ENCODE measurements at regions not wholly inside any gene's neighbourhood (a gene's known extent, or its start where the extent isn't known, plus 50 kb on each side); places are given as distances from the start of the nearest gene placed in this dataset.

- DNase-seq, result no peak
Observed at GRCh38 chr15:60095711-60096110, 91.6 kb downstream of the FOXB1 start.

- DNase-seq, result no peak
Observed at GRCh38 chr15:60096157-60096556, 92.0 kb downstream of the FOXB1 start.

DNA sequence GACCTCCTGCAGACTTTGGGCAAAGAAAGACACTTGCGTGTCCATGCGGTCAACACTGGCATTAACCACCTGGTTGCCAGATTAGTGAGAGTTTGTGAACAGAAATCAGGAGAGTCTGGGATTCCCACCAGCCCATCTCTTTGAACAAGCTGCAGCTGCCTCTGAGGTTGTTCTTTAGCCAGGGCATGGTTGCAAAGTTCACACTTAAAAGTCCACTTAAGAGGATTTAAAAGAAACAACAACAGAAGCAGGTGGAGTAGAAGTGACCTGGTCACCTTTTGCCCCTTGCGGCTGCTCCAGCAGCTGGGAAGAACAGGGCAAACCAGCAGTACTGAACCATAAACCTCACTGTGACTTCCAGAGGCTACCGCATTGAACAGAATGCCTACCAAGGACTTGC is 97.3 kb downstream of the FOXB1 start:
- no peak for DNase-seq

GRCh38 chr15:60102748-60103147 is 98.6 kb downstream of the FOXB1 start:
- DNase-seq, result no peak

DNA sequence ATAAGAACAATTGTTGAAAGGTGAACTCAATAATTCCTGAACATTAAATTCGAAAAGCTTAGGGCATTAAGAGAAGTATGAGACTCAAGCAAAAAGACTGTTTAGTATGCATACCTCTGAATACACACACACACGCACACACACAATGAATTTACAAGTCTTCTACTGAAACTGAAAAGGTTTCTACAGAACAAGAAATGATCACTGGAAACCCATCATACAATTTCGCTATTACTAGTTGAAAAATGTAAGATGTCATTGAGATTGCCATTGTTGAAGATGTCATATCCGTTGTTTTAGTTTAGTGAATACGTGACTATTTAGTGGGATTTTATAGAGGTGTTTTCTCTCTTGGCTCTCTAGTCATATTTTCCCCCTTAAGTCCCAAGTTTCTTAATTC is 106.8 kb downstream of the FOXB1 start:
- DNase-seq, result no peak

DNA sequence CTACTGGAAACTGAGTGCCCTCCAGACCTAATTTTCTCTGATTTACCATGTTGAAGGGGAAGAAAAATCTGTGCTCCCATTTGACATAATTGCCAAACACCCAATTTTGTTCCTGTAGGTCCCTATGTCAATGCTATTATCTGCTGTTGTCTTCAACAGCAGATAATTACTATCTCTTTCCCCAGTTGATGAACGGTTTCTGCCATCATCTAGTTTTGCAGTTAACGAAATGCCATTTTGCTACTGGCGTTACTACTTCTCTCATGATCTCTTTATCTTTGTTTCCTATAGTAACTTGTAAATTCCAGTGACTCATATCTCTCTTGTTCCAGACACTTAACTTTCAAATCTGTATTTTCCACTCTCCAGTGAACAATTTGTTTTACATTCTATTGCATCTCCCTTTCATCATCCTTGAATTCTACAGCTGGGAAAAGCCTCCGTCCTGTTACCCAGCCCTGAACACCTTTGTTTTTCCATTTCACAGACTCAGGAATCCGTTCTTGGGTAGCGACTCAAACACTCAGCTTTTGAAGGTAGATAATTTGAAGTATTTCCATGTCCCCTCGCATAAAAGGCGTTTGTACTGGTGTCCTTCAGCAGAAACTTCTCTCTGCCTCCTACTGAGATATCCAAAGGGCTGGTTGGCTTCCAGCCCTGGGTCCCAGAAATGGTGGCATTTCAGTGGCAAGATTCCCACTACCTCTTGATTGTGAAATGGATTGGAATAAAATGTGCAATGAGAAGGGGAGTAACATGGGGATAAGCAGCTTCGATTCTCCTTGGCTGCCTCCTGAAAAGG is 111.7 kb downstream of the FOXB1 start:
- DNase-seq, result no peak

GRCh38 chr15:60116456-60117089 is 112.5 kb downstream of the FOXB1 start:
- no peak for DNase-seq

GRCh38 chr15:60118146-60118545 is 114.0 kb downstream of the FOXB1 start:
- no peak for DNase-seq

GRCh38 chr15:60118626-60119025 is 114.5 kb downstream of the FOXB1 start:
- DNase-seq, result no peak

DNA sequence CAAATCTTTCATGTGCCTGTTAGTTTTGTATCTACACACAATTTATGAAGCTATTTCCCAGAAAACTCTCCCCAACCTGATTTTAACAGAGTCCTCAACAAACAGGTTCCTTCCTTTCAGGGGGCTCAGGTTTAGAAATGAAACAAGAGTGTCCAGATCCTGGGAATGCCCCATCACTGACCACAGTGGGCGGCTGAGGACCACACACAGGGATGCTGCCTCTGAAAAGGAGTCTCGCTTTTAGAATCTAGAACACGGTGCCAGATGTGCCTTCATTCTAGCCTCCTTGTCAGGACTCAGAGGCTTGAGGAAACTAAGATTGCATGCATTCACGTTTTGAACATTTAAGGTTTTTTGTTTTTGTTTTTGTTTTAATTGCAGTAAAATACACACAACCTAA is 115.0 kb downstream of the FOXB1 start:
- no peak for DNase-seq

- DNase-seq, result no peak
Observed at GRCh38 chr15:60120100-60120499, 116.0 kb downstream of the FOXB1 start.

GRCh38 chr15:60121845-60122244 is 117.7 kb downstream of the FOXB1 start:
- DNase-seq, result no peak

DNA sequence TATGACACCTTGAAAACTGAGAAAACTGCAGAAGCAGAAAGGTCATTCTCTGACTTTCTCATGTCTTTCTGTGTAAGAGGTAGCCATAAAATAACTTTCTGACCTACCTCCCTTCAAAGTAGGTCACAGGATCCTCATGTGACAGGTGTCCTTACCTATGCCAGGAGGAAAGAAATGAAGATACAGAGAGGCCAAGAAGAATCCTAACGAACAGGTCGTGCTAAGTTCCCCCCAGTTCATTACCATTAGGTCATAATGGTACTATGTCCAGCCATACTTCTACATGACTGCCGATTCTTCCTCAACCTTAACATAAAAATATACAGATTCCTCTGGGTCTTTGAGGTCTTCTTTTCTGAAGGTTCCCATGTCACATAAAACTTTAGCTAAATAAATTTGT is 118.6 kb downstream of the FOXB1 start:
- no peak for DNase-seq

GRCh38 chr15:60124460-60125070 is 120.5 kb downstream of the FOXB1 start:
- no peak for DNase-seq

DNA sequence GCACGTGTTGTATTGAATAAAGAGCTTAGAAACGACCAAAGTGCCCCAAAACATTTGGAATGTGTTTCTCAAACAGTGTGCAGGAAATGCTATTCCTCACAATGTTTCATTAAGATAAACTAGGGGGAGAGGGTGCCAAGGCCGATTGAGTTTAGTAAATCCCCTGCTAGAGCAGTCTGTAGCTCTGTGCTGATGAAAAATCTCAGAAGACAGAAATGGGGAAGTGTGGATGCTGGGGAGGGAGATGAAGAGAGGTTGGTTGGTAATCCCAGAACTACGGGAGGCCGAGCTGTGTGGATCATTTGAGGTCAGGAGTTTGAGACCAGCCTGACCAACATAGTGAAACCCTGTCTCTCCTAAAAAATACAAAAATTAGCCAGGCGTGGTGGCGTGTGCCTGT is 121.2 kb downstream of the FOXB1 start:
- no peak for DNase-seq

GRCh38 chr15:60126200-60126599 is 122.1 kb downstream of the FOXB1 start:
- DNase-seq, result no peak

DNA sequence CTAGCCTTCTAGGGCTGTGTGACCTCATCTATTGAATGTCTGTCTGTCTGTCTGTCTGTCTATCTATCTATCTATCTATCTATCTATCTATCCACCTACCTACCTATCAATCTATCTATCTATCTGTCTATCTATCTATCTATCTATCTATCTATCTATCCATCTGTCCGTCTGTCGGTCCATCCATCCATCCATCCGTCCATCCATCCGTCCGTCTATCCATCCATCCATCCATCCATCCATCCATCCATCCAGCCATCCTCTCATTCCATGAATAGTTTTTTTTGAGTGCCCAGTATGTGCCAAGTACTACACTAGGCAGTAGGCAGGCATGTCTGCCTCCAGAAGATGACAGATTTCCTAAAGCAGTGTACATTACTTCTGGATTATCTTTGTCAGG is 122.5 kb downstream of the FOXB1 start:
- no peak for DNase-seq

DNA sequence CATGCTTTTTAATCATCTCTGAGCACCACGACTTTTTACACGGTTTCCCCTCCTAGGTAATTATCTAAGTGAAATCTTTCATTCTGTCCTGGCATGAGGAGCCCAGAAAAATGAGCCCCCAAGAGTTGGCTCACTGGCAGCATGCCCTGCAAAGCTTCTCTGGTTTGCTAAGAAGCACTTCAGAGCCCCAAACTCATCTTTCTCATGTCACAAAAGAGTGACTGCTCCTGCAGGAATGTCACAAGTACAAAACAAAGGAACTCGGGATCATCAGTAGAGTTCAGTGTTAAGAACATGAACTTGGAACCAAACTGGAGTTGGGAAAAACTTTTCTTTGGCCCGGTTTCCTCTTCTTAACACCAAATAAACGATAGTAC is 123.9 kb downstream of the FOXB1 start:
- peak; percentile 35 for DNase-seq

DNA sequence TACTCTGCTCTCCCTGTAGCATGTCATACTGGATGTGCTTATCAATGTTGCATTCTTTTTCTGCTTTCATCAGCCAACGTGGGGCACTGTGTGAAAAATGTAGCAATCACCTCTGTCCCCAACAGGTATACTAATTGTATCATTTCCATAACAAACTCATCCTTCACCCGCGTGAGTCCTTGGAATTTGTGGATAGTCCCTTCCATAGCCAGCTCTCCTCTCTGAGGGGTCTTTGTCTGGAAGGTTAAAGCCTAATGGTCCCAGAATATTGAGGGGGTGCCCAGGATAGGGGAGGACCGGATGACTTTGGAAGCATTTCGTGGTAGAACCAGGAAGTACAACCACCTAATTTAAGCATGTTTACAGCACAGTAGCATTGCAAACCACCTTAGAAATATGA is 124.6 kb downstream of the FOXB1 start:
- DNase-seq, result no peak

GRCh38 chr15:60130398-60130797 is 126.3 kb downstream of the FOXB1 start:
- DNase-seq, result no peak

DNA sequence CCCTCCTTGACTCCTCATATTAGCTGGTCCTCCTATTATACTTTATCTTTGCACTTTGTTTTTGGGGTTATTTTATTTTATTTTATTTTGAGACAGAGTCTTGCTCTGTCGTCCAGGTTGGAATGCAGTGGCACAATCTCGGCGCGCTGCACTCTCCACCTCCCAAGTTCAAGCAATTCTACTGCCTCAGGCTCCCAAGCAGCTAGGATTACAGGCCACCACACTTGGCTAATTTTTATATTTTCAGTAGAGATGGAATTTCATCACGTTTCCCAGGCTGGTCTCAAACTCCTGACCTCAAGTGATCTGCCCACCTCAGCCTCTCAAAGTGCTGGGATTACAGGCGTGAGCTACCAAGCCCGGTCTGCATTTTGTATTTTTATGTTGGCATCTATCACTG is 126.7 kb downstream of the FOXB1 start:
- DNase-seq, result no peak

DNA sequence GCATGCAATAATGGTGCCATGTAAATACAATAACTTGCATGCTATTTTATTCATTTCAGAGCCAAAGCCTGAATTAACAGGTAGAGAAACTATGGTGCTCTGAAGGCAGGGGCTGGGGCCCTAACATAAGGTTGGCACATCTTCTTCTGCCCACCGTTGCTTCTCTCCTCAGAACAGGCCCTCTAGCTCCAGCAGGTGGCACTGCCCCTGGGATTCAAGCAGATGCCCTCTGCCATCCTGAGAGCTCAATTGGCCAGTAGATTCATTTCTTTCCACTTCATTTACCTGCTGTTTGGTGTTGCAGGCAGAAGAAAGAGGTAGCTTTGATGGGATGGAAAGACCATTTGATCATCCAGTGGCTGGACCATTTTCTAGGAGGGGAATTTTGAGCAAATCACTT is 130.5 kb downstream of the FOXB1 start:
- no peak for DNase-seq

DNA sequence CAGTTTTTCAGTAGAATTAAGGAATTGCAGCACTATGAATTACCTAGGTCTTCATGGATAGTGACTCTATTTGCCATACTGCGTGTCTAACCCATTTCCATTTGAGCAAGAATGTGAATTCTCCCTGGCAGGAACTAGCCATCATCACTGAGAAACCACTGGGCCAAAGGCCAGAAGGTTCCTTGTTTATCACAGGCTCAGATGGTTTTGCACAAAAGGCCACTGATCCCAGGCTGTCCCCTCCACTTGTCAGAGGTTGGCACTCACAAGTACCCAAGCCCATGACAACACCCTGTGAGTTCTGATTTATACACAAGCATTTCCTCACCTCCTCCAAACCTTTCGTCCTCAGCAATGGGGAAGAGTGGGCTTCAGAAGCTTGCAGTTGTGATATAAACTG is 131.8 kb downstream of the FOXB1 start:
- no peak for DNase-seq
